ENCODE measurements at regions not wholly inside any gene's neighbourhood (a gene's known extent, or its start where the extent isn't known, plus 50 kb on each side); places are given as distances from the start of the nearest gene placed in this dataset.

DNA sequence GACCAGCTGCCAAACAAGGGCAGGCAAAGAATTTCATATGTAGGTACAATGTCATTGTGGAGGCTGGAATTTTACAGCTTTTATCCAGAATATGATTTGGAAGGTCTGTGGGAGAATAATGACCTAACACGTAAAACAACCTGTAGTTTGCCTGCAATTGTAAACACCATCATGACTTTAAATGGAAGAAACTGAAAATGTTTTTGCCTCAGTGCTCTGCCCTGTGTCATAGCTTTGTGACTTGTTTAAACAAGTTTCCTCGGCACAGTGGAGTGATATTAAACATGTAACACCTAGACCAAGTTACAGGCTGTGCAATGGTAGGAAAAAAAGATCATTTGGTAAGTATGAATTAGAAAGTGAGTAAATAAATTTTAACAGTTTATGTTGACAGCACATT, 171.6 kb upstream of the MBNL1 start:
- TF ChIP-seq, protein P1, sequence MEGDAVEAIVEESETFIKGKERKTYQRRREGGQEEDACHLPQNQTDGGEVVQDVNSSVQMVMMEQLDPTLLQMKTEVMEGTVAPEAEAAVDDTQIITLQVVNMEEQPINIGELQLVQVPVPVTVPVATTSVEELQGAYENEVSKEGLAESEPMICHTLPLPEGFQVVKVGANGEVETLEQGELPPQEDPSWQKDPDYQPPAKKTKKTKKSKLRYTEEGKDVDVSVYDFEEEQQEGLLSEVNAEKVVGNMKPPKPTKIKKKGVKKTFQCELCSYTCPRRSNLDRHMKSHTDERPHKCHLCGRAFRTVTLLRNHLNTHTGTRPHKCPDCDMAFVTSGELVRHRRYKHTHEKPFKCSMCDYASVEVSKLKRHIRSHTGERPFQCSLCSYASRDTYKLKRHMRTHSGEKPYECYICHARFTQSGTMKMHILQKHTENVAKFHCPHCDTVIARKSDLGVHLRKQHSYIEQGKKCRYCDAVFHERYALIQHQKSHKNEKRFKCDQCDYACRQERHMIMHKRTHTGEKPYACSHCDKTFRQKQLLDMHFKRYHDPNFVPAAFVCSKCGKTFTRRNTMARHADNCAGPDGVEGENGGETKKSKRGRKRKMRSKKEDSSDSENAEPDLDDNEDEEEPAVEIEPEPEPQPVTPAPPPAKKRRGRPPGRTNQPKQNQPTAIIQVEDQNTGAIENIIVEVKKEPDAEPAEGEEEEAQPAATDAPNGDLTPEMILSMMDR (IDR thresholded peaks at IDR 0.05; ENCODE audit: borderline replicate concordance, extremely low read depth, low read length, poor library complexity, severe bottlenecking), result no peak
- no peak for TF ChIP-seq EZH2 (IDR thresholded peaks at IDR 0.05; ENCODE audit: borderline replicate concordance, low read depth, low read length, severe bottlenecking)

Data from DND-41 (cell line).